ENCODE measurements at regions not wholly inside any gene's neighbourhood (a gene's known extent, or its start where the extent isn't known, plus 50 kb on each side); places are given as distances from the start of the nearest gene placed in this dataset.
A peak's percentile ranks its signal among the peaks of the same experiment; 100 is the strongest.

DNA sequence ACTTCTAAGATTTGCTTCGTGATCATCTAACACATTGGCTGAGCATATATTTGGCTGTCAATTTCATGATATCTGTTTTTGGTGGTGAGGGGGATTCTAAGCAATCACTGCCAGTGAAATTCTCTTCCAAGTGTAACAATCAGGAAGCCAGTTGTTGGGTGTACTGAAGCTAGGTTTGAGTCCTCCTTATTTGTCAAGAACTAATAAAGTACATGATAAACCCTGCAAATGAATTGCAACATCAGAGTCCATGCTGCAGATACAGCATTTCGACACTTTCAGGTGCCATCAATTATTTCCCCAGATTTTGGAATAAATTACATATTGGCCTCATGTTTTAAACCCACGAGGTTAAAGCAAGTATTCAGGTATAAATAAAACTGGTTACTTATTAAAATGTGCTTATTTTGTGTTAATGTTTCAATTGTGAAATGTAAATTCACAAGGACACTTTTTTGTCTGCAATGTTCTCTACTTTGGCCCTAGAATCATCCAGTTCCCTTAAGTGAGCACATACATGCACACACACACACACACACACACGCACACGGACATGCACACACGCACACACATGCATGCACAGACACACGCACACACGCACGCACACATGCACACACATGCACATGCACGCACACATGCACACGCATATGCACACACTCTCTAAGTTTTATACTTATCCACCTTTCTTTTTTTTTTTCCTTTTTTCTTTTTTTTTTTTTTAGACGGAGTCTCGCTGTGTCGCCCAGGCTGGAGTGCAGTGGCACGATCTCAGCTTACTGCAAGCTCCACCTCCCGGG, 510.2 kb upstream of the KLF6 start:
- DNase-seq = no peak
- H3K79me2 ChIP-seq (ENCODE audit: insufficient read depth, low read length) = no peaks in the 10 kb centered on the region
- ATAC-seq (ENCODE audit: insufficient read depth, low read depth) = no peak
- H3K27me3 ChIP-seq (ENCODE audit: insufficient read depth, low read length, poor library complexity) = no peaks in the 10 kb centered on the region
- H4K20me1 ChIP-seq (ENCODE audit: insufficient read depth, low read length) = no peaks in the 10 kb centered on the region
- H3K27ac ChIP-seq (ENCODE audit: low read length) = no peak overlapping the region
- no peaks in the 10 kb centered on the region for H3K4me1 ChIP-seq (ENCODE audit: insufficient read depth, low read length)
- H2AFZ ChIP-seq (ENCODE audit: low read depth, low read length) = no peak overlapping the region
- H3K9ac ChIP-seq (ENCODE audit: low read depth, low read length) = no peak overlapping the region
- H3K4me3 ChIP-seq (ENCODE audit: low read depth in 1 of 2, low read length in 2 of 2) = no peak overlapping the region
- no peak overlapping the region for H3K4me2 ChIP-seq (ENCODE audit: insufficient read depth, low read length)
- H3K9me3 ChIP-seq (ENCODE audit: insufficient read depth, low read length, severe bottlenecking) = no peaks in the 10 kb centered on the region
- TF ChIP-seq, protein P1, sequence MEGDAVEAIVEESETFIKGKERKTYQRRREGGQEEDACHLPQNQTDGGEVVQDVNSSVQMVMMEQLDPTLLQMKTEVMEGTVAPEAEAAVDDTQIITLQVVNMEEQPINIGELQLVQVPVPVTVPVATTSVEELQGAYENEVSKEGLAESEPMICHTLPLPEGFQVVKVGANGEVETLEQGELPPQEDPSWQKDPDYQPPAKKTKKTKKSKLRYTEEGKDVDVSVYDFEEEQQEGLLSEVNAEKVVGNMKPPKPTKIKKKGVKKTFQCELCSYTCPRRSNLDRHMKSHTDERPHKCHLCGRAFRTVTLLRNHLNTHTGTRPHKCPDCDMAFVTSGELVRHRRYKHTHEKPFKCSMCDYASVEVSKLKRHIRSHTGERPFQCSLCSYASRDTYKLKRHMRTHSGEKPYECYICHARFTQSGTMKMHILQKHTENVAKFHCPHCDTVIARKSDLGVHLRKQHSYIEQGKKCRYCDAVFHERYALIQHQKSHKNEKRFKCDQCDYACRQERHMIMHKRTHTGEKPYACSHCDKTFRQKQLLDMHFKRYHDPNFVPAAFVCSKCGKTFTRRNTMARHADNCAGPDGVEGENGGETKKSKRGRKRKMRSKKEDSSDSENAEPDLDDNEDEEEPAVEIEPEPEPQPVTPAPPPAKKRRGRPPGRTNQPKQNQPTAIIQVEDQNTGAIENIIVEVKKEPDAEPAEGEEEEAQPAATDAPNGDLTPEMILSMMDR (IDR thresholded peaks at IDR 0.05; ENCODE audit: borderline replicate concordance, extremely low read depth, low read length, poor library complexity, severe bottlenecking) = no peak
- TF ChIP-seq EZH2 (IDR thresholded peaks at IDR 0.05; ENCODE audit: borderline replicate concordance, low read depth, low read length, severe bottlenecking) = no peak
- no peaks in the 10 kb centered on the region for H3K36me3 ChIP-seq (ENCODE audit: insufficient read depth, low read length)

- H3K4me3 ChIP-seq (ENCODE audit: low read depth in 1 of 2, low read length in 2 of 2) = no peak overlapping the region
- no peaks in the 10 kb centered on the region for H3K9me3 ChIP-seq (ENCODE audit: insufficient read depth, low read length, severe bottlenecking)
- H3K36me3 ChIP-seq (ENCODE audit: insufficient read depth, low read length) = no peaks in the 10 kb centered on the region
- H3K4me2 ChIP-seq (ENCODE audit: insufficient read depth, low read length) = no peak overlapping the region
- H3K4me1 ChIP-seq (ENCODE audit: insufficient read depth, low read length) = no peaks in the 10 kb centered on the region
- TF ChIP-seq, protein P1 (IDR thresholded peaks at IDR 0.05; ENCODE audit: borderline replicate concordance, extremely low read depth, low read length, poor library complexity, severe bottlenecking) = no peak
- TF ChIP-seq EZH2 (IDR thresholded peaks at IDR 0.05; ENCODE audit: borderline replicate concordance, low read depth, low read length, severe bottlenecking) = no peak
- no peak overlapping the region for H2AFZ ChIP-seq (ENCODE audit: low read depth, low read length)
- H3K79me2 ChIP-seq (ENCODE audit: insufficient read depth, low read length) = no peaks in the 10 kb centered on the region
- H3K9ac ChIP-seq (ENCODE audit: low read depth, low read length) = no peak overlapping the region
- DNase-seq (no peak), ATAC-seq (ENCODE audit: insufficient read depth, low read depth) (no peak)
- no peak overlapping the region for H3K27ac ChIP-seq (ENCODE audit: low read length)
- no peaks in the 10 kb centered on the region for H3K27me3 ChIP-seq (ENCODE audit: insufficient read depth, low read length, poor library complexity)
- no peaks in the 10 kb centered on the region for H4K20me1 ChIP-seq (ENCODE audit: insufficient read depth, low read length)
Measured at GRCh38 chr10:4294271-4294670, 509.3 kb upstream of the KLF6 start.

DNA sequence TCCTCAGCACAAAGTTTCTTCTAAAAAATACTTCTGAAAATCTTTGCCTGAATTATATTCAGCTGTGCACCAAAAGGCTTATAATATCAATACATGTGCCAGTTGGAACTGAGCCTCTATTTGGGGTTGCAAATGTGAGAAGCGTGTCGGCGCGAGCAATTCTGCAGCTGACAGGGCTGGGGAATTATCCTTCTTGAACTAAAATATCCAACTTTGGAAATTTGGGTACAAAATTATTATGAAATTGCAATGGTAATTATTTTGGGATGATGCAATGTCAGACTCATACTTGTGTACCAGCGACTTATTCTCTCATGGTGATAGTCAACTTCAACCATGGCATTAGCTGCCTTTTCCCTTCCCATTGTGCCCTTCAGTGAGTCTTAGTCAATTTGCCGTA, 507.0 kb upstream of the KLF6 start:
- H3K9me3 ChIP-seq (ENCODE audit: insufficient read depth, low read length, severe bottlenecking) = no peaks in the 10 kb centered on the region
- H3K4me2 ChIP-seq (ENCODE audit: insufficient read depth, low read length) = no peak overlapping the region
- no peaks in the 10 kb centered on the region for H4K20me1 ChIP-seq (ENCODE audit: insufficient read depth, low read length)
- no peaks in the 10 kb centered on the region for H3K27me3 ChIP-seq (ENCODE audit: insufficient read depth, low read length, poor library complexity)
- no peak overlapping the region for H3K4me3 ChIP-seq (ENCODE audit: low read depth in 1 of 2, low read length in 2 of 2)
- H2AFZ ChIP-seq (ENCODE audit: low read depth, low read length) = 0 out of 2 replicates have a peak overlapping the region, but pooled peaks have one; percentile 29
- ATAC-seq (ENCODE audit: insufficient read depth, low read depth) (no peak), DNase-seq (no peak)
- H3K36me3 ChIP-seq (ENCODE audit: insufficient read depth, low read length) = no peaks in the 10 kb centered on the region
- H3K9ac ChIP-seq (ENCODE audit: low read depth, low read length) = no peak overlapping the region
- TF ChIP-seq, protein P1 (IDR thresholded peaks at IDR 0.05; ENCODE audit: borderline replicate concordance, extremely low read depth, low read length, poor library complexity, severe bottlenecking) = no peak
- TF ChIP-seq EZH2 (IDR thresholded peaks at IDR 0.05; ENCODE audit: borderline replicate concordance, low read depth, low read length, severe bottlenecking) = no peak
- no peak overlapping the region for H3K27ac ChIP-seq (ENCODE audit: low read length)
- no peaks in the 10 kb centered on the region for H3K79me2 ChIP-seq (ENCODE audit: insufficient read depth, low read length)
- H3K4me1 ChIP-seq (ENCODE audit: insufficient read depth, low read length) = no peaks in the 10 kb centered on the region

Measured in DND-41 (cell line).